Naive thymus-derived CD4-positive, alpha-beta T cell (primary cell): ENCODE measurements at regions not wholly inside any gene's neighbourhood (a gene's known extent, or its start where the extent isn't known, plus 50 kb on each side); places are given as distances from the start of the nearest gene placed in this dataset.

Source experiments
- ATAC-seq: fragments of 150-1000 bp; cut with Tn5 transposase; 2 replicates; pipeline ENCODE4 v1.10.0; 2021; ENCODE audit warnings: mild to moderate bottlenecking, moderate library complexity
- CTCF ChIA-PET: fragments of 350-600 bp; sonication (Branson Sonifier 250); formaldehyde crosslinking; loops from one replicate; lab custom pipeline; 2021; ENCODE audit warnings: antibody characterized with exemption; lab: Charles Lee
- POLR2A ChIA-PET: fragments of 350-600 bp; sonication (Branson Sonifier 250); formaldehyde crosslinking; loops from one replicate; lab custom pipeline; 2021; ENCODE audit warnings: antibody characterized with exemption, inconsistent platforms; lab: Charles Lee
- DNase-seq, 9 donors: peaks; one replicate each; pipeline versions ENCODE4 v3.0.0 to v3.0.0-alpha.2; 2020 to 2022; ENCODE audit warnings: mixed read lengths in 1 of 9
- H3K27ac ChIP-seq: one replicate; pipeline ENCODE4 v1.7.0; 2013; ENCODE audit warnings: mild to moderate bottlenecking, low read depth, low read length, moderate library complexity
- H3K27me3 ChIP-seq, 2 donors: one replicate each; pipeline ENCODE4 v1.7.0; 2013; ENCODE audit warnings: low read length in 2 of 2, mild to moderate bottlenecking in 2 of 2, moderate library complexity in 2 of 2; ENCODE audit not compliant: control insufficient read depth in 2 of 2, insufficient read depth in 2 of 2
- H3K36me3 ChIP-seq, 3 experiments: 1 replicate in 2 of 3; 2 replicates in 1 of 3; pipeline ENCODE4 v1.7.0; 2013; ENCODE audit warnings: low read length in 3 of 3, mild to moderate bottlenecking in 3 of 3, moderate library complexity in 1 of 3; ENCODE audit not compliant: insufficient read depth in 3 of 3, control insufficient read depth in 2 of 3
- H3K4me1 ChIP-seq, 2 donors: one replicate each; pipeline ENCODE4 v1.7.0; 2013; ENCODE audit warnings: low read length in 2 of 2, mild to moderate bottlenecking in 2 of 2, moderate library complexity in 1 of 2; ENCODE audit not compliant: control insufficient read depth in 2 of 2, insufficient read depth in 2 of 2
- H3K4me3 ChIP-seq: 2 replicates; pipeline ENCODE4 v1.7.0; 2013; ENCODE audit warnings: mild to moderate bottlenecking, low read length
- H3K9me3 ChIP-seq, 3 experiments: 1 replicate in 2 of 3; 2 replicates in 1 of 3; pipeline ENCODE4 v1.7.0; 2013; ENCODE audit warnings: low read length in 3 of 3; ENCODE audit not compliant: control insufficient read depth in 2 of 3
- H3K27ac Mint-ChIP-seq, 9 donors: one replicate each; pipeline ENCODE4 v1.8.0; 2020 to 2022; ENCODE audit warnings: mixed read lengths in 9 of 9, mild to moderate bottlenecking in 8 of 9, moderate library complexity in 5 of 9, inconsistent platforms in 2 of 9
- H3K27me3 Mint-ChIP-seq, 5 donors: one replicate each; pipeline ENCODE4 v1.8.0; 2021 to 2022; ENCODE audit warnings: mixed read lengths in 5 of 5, mild to moderate bottlenecking in 1 of 5
- H3K36me3 Mint-ChIP-seq, 5 donors: one replicate each; pipeline ENCODE4 v1.8.0; 2020 to 2022; ENCODE audit warnings: mixed read lengths in 5 of 5, mild to moderate bottlenecking in 3 of 5, inconsistent platforms in 1 of 5
- H3K4me1 Mint-ChIP-seq, 7 donors: one replicate each; pipeline ENCODE4 v1.8.0; 2020 to 2022; ENCODE audit warnings: mixed read lengths in 7 of 7, mild to moderate bottlenecking in 3 of 7, inconsistent platforms in 1 of 7
- H3K4me3 Mint-ChIP-seq, 10 donors: one replicate each; pipeline ENCODE4 v1.8.0; 2020 to 2022; ENCODE audit warnings: mild to moderate bottlenecking in 10 of 10, mixed read lengths in 10 of 10, moderate library complexity in 6 of 10, inconsistent platforms in 2 of 10
- H3K9me3 Mint-ChIP-seq, 11 donors: one replicate each; pipeline ENCODE4 v1.8.0; 2020 to 2022; ENCODE audit warnings: mixed read lengths in 11 of 11, mild to moderate bottlenecking in 4 of 11, inconsistent platforms in 1 of 11, moderate library complexity in 1 of 11
- intact Hi-C, 2 donors: fragments of 100-400 bp; cut with micrococcal nuclease; formaldehyde crosslinking; loops; one replicate each; pipeline ENCODE4 v1.15.1; 2023

GRCh38 chr13:82298106-82298505 lies 1584.2 kb downstream of the SLITRK1 start:
- Histone ChIP-seq H3K36me3 (no peaks in the 10 kb centered on the region), H3K4me3 (no peak overlapping the region), H3K4me1 (no peaks in the 10 kb centered on the region), H3K9me3 (no peaks in the 10 kb centered on the region), H3K27me3 (no peaks in the 10 kb centered on the region), H3K27ac (no peak overlapping the region)
- Mint-ChIP-seq H3K9me3 (peaks cover 0 to 15% (median 9%) of the 10 kb centered on the region in 11 donors), H3K27ac (no peak overlapping the region), H3K36me3 (no peaks in the 10 kb centered on the region), H3K4me1 (no peaks in the 10 kb centered on the region), H3K27me3 (no peaks in the 10 kb centered on the region), H3K4me3 (no peak overlapping the region)
- ChIA-PET CTCF (no interaction called here), POLR2A (no interaction called here)
- ATAC-seq: no peak
- DNase-seq: no peak
- intact Hi-C loops: no loop called here

- CTCF ChIA-PET: no interaction called here
- no peaks in the 10 kb centered on the region for H3K36me3 Mint-ChIP-seq
- Histone ChIP-seq H3K4me3 (no peak overlapping the region), H3K36me3 (no peaks in the 10 kb centered on the region), H3K27me3 (no peaks in the 10 kb centered on the region), H3K4me1 (no peaks in the 10 kb centered on the region), H3K27ac (no peak overlapping the region), H3K9me3 (no peaks in the 10 kb centered on the region)
- no peak overlapping the region for H3K27ac Mint-ChIP-seq
- DNase-seq (no peak), ATAC-seq (no peak)
- POLR2A ChIA-PET: no interaction called here
- intact Hi-C loops: no loop called here
- no peak overlapping the region for H3K4me3 Mint-ChIP-seq
- peaks cover 0 to 21% (median 6%) of the 10 kb centered on the region in 11 donors for H3K9me3 Mint-ChIP-seq
- no peaks in the 10 kb centered on the region for H3K27me3 Mint-ChIP-seq
- H3K4me1 Mint-ChIP-seq: no peaks in the 10 kb centered on the region
Measured at GRCh38 chr13:82294226-82294625, 1588.0 kb downstream of the SLITRK1 start.

- no peak for ATAC-seq
- POLR2A ChIA-PET: no interaction called here
Measured at GRCh38 chr13:82292334-82292733, 1589.9 kb downstream of the SLITRK1 start.

GRCh38 chr13:82291852-82292251 lies 1590.4 kb downstream of the SLITRK1 start:
- ATAC-seq (no peak), DNase-seq (no peak)
- Histone ChIP-seq H3K27me3 (no peaks in the 10 kb centered on the region), H3K27ac (no peak overlapping the region), H3K4me3 (no peak overlapping the region), H3K4me1 (no peaks in the 10 kb centered on the region), H3K9me3 (no peaks in the 10 kb centered on the region), H3K36me3 (no peaks in the 10 kb centered on the region)
- Mint-ChIP-seq H3K4me3 (no peak overlapping the region), H3K27ac (no peak overlapping the region), H3K9me3 (peaks cover 0 to 26% (median 8%) of the 10 kb centered on the region in 11 donors), H3K36me3 (no peaks in the 10 kb centered on the region), H3K27me3 (no peaks in the 10 kb centered on the region), H3K4me1 (no peaks in the 10 kb centered on the region)
- intact Hi-C loops: no loop called here
- CTCF ChIA-PET: no interaction called here
- POLR2A ChIA-PET: no interaction called here

More at GRCh38 chr13:82292334-82292733, 1589.9 kb downstream of the SLITRK1 start:
- H3K9me3 Mint-ChIP-seq: peaks cover 0 to 26% (median 8%) of the 10 kb centered on the region in 11 donors
- no peaks in the 10 kb centered on the region for H3K4me1 Mint-ChIP-seq
- CTCF ChIA-PET: no interaction called here
- H3K4me3 ChIP-seq: no peak overlapping the region
- no peaks in the 10 kb centered on the region for H3K9me3 ChIP-seq
- no peaks in the 10 kb centered on the region for H3K27me3 Mint-ChIP-seq
- H3K4me1 ChIP-seq: no peaks in the 10 kb centered on the region
- no peak overlapping the region for H3K4me3 Mint-ChIP-seq
- no peaks in the 10 kb centered on the region for H3K36me3 ChIP-seq
- no peak for DNase-seq
- H3K27ac ChIP-seq: no peak overlapping the region
- H3K27ac Mint-ChIP-seq: no peak overlapping the region
- H3K36me3 Mint-ChIP-seq: no peaks in the 10 kb centered on the region
- no peaks in the 10 kb centered on the region for H3K27me3 ChIP-seq
- intact Hi-C loops: no loop called here

GRCh38 chr13:82275644-82276043 lies 1606.6 kb downstream of the SLITRK1 start:
- Histone ChIP-seq H3K4me3 (no peak overlapping the region), H3K27ac (no peak overlapping the region), H3K9me3 (no peaks in the 10 kb centered on the region), H3K36me3 (no peaks in the 10 kb centered on the region), H3K4me1 (no peaks in the 10 kb centered on the region), H3K27me3 (no peaks in the 10 kb centered on the region)
- Mint-ChIP-seq H3K27ac (no peak overlapping the region), H3K4me1 (no peaks in the 10 kb centered on the region), H3K4me3 (no peak overlapping the region), H3K36me3 (no peaks in the 10 kb centered on the region), H3K27me3 (no peaks in the 10 kb centered on the region), H3K9me3 (peaks cover 0 to 33% (median 5%) of the 10 kb centered on the region in 11 donors)
- no peak for ATAC-seq
- no peak for DNase-seq
- CTCF ChIA-PET: no interaction called here
- POLR2A ChIA-PET: no interaction called here
- intact Hi-C loops: no loop called here

GRCh38 chr13:82259284-82259683 lies 1623.0 kb downstream of the SLITRK1 start:
- no peaks in the 10 kb centered on the region for H3K36me3 ChIP-seq
- H3K4me3 Mint-ChIP-seq: no peak overlapping the region
- no peak overlapping the region for H3K4me3 ChIP-seq
- no peak for DNase-seq
- H3K27ac ChIP-seq: no peak overlapping the region
- peaks cover 0 to 6% (median 0%) of the 10 kb centered on the region in 5 donors for H3K36me3 Mint-ChIP-seq
- ChIA-PET CTCF (no interaction called here), POLR2A (no interaction called here)
- no peak overlapping the region for H3K27ac Mint-ChIP-seq
- H3K4me1 Mint-ChIP-seq: no peaks in the 10 kb centered on the region
- peaks cover 1 to 24% (median 11%) of the 10 kb centered on the region in 11 donors for H3K9me3 Mint-ChIP-seq
- no peaks in the 10 kb centered on the region for H3K27me3 Mint-ChIP-seq
- no peaks in the 10 kb centered on the region for H3K4me1 ChIP-seq
- no peaks in the 10 kb centered on the region for H3K9me3 ChIP-seq
- H3K27me3 ChIP-seq: no peaks in the 10 kb centered on the region
- no peak for ATAC-seq
- intact Hi-C loops: no loop called here

GRCh38 chr13:82257790-82258507 lies 1624.3 kb downstream of the SLITRK1 start:
- Histone ChIP-seq H3K36me3 (no peaks in the 10 kb centered on the region), H3K27me3 (no peaks in the 10 kb centered on the region), H3K4me1 (no peaks in the 10 kb centered on the region), H3K27ac (no peak overlapping the region), H3K9me3 (no peaks in the 10 kb centered on the region), H3K4me3 (no peak overlapping the region)
- H3K4me3 Mint-ChIP-seq: no peak overlapping the region
- H3K27me3 Mint-ChIP-seq: no peaks in the 10 kb centered on the region
- no peak overlapping the region for H3K27ac Mint-ChIP-seq
- ChIA-PET CTCF (no interaction called here), POLR2A (no interaction called here)
- no peak for ATAC-seq
- H3K4me1 Mint-ChIP-seq: no peaks in the 10 kb centered on the region
- peaks cover 1 to 24% (median 11%) of the 10 kb centered on the region in 11 donors for H3K9me3 Mint-ChIP-seq
- intact Hi-C loops: no loop called here
- peaks cover 0 to 6% (median 0%) of the 10 kb centered on the region in 5 donors for H3K36me3 Mint-ChIP-seq
- no peak for DNase-seq
